ENCODE measurements at regions not wholly inside any gene's neighbourhood (a gene's known extent, or its start where the extent isn't known, plus 50 kb on each side); places are given as distances from the start of the nearest gene placed in this dataset.

GRCh38 chr12:24560831-24561271 lies 388.1 kb downstream of the BCAT1 start:
- Histone ChIP-seq H3K4me3 (ENCODE audit: control insufficient read depth in 2 of 3, extremely low read depth in 1 of 3, insufficient read depth in 2 of 3, low read depth in 1 of 3, low read length in 3 of 3) (peak overlapping the region in 2 of 3 experiments; percentile 78 to 80), H3K79me2 (ENCODE audit: control insufficient read depth, insufficient read depth, low read length) (no peaks in the 10 kb centered on the region), H3K9me1 (ENCODE audit: control insufficient read depth, extremely low read depth, insufficient read depth, low read length) (no peaks in the 10 kb centered on the region), H2AFZ (ENCODE audit: control insufficient read depth, low read length) (peak overlapping the region; percentile 72), H4K20me1 (ENCODE audit: control insufficient read depth, extremely low read depth, insufficient read depth, low read length) (no peaks in the 10 kb centered on the region), H3K4me2 (ENCODE audit: control insufficient read depth, extremely low read depth, insufficient read depth, low read depth, low read length) (peak overlapping the region; percentile 89), H3K4me1 (ENCODE audit: control insufficient read depth, extremely low read depth, insufficient read depth, low read length) (peaks cover 12% of the 10 kb centered on the region), H3K9ac (ENCODE audit: control insufficient read depth, extremely low read depth, insufficient read depth, low read length) (no peak overlapping the region), H3K36me3 (ENCODE audit: control insufficient read depth in 2 of 2, extremely low read depth in 1 of 2, insufficient read depth in 2 of 2, low read length in 2 of 2) (no peaks in the 10 kb centered on the region), H3K27me3 (ENCODE audit: control insufficient read depth, extremely low read depth, insufficient read depth, low read length) (no peaks in the 10 kb centered on the region), H3K9me3 (ENCODE audit: control insufficient read depth, low read depth, low read length) (no peaks in the 10 kb centered on the region), H3K27ac (ENCODE audit: control insufficient read depth, insufficient read depth, low read length) (no peak overlapping the region)
- dilution Hi-C loops (cut with MboI; ENCODE audit: extremely low pct_ligation_motif_present, low sequenced_read_pairs), result no loop called here
- FAIRE-seq, result no peak
- DNase-seq (ENCODE audit: low read depth, low spot score), result no peak
- TF ChIP-seq EZH2 (IDR thresholded peaks at IDR 0.05; ENCODE audit: low read length) (no peak), CTCF (optimal IDR thresholded peaks at IDR 0.05 in 1 of 3, IDR thresholded peaks at IDR 0.05 in 1 of 3, conservative IDR thresholded peaks at IDR 0.05 in 1 of 3; ENCODE audit: extremely low read depth in 1 of 3, insufficient read depth in 2 of 3, low read length in 3 of 3) (no peak)

GRCh38 chr12:24560192-24560775 lies 388.6 kb downstream of the BCAT1 start:
- H3K9ac ChIP-seq (ENCODE audit: control insufficient read depth, extremely low read depth, insufficient read depth, low read length), result no peak overlapping the region
- dilution Hi-C loops (cut with MboI; ENCODE audit: extremely low pct_ligation_motif_present, low sequenced_read_pairs), result no loop called here
- H3K4me3 ChIP-seq (ENCODE audit: control insufficient read depth in 2 of 3, extremely low read depth in 1 of 3, insufficient read depth in 2 of 3, low read depth in 1 of 3, low read length in 3 of 3), result no peak overlapping the region
- H3K4me1 ChIP-seq (ENCODE audit: control insufficient read depth, extremely low read depth, insufficient read depth, low read length), result peaks cover 12% of the 10 kb centered on the region
- H3K27ac ChIP-seq (ENCODE audit: control insufficient read depth, insufficient read depth, low read length), result no peak overlapping the region
- no peaks in the 10 kb centered on the region for H3K9me3 ChIP-seq (ENCODE audit: control insufficient read depth, low read depth, low read length)
- FAIRE-seq (no peak), DNase-seq (ENCODE audit: low read depth, low spot score) (no peak)
- no peaks in the 10 kb centered on the region for H3K9me1 ChIP-seq (ENCODE audit: control insufficient read depth, extremely low read depth, insufficient read depth, low read length)
- H3K79me2 ChIP-seq (ENCODE audit: control insufficient read depth, insufficient read depth, low read length), result no peaks in the 10 kb centered on the region
- no peaks in the 10 kb centered on the region for H3K36me3 ChIP-seq (ENCODE audit: control insufficient read depth in 2 of 2, extremely low read depth in 1 of 2, insufficient read depth in 2 of 2, low read length in 2 of 2)
- TF ChIP-seq CTCF (optimal IDR thresholded peaks at IDR 0.05 in 1 of 3, IDR thresholded peaks at IDR 0.05 in 1 of 3, conservative IDR thresholded peaks at IDR 0.05 in 1 of 3; ENCODE audit: extremely low read depth in 1 of 3, insufficient read depth in 2 of 3, low read length in 3 of 3) (no peak), EZH2 (IDR thresholded peaks at IDR 0.05; ENCODE audit: low read length) (no peak)
- H3K27me3 ChIP-seq (ENCODE audit: control insufficient read depth, extremely low read depth, insufficient read depth, low read length), result no peaks in the 10 kb centered on the region
- H4K20me1 ChIP-seq (ENCODE audit: control insufficient read depth, extremely low read depth, insufficient read depth, low read length), result no peaks in the 10 kb centered on the region
- H2AFZ ChIP-seq (ENCODE audit: control insufficient read depth, low read length), result no peak overlapping the region
- no peak overlapping the region for H3K4me2 ChIP-seq (ENCODE audit: control insufficient read depth, extremely low read depth, insufficient read depth, low read depth, low read length)

Data from keratinocyte (primary cell).